SK-N-SH treated with all-trans-retinoic acid at 6 μM for 48 hours (cell line): ENCODE measurements at regions not wholly inside any gene's neighbourhood (a gene's known extent, or its start where the extent isn't known, plus 50 kb on each side); places are given as distances from the start of the nearest gene placed in this dataset.
"Not testable (repeated sequence)": the region's sequence is repeated elsewhere in the genome, so short reads cannot be mapped to it uniquely, and the experiment has no call there.

ENCODE experiments used
- BACH2 ChIP-seq: fragments of 250-450 bp; sonication (Bioruptor Pico); IDR thresholded peaks from 2 replicates; pipeline ENCODE4 v1.9.0; 2021; ENCODE audit warnings: mild to moderate bottlenecking, borderline replicate concordance
- CSDC2 ChIP-seq: fragments of 250-450 bp; sonication (Bioruptor Pico); IDR thresholded peaks from 2 replicates; pipeline ENCODE4 v1.5.0; 2020; ENCODE audit warnings: mild to moderate bottlenecking, moderate library complexity
- ESRRG ChIP-seq: fragments of 250-450 bp; sonication (Bioruptor Pico); IDR thresholded peaks from 2 replicates; pipeline ENCODE4 v1.6.1; 2021; ENCODE audit warnings: mild to moderate bottlenecking
- GLIS3 ChIP-seq: fragments of 250-450 bp; sonication (Bioruptor Pico); IDR thresholded peaks from 2 replicates; pipeline ENCODE4 v1.5.0; 2020; ENCODE audit warnings: mild to moderate bottlenecking, moderate library complexity
- ISL1 ChIP-seq: fragments of 250-450 bp; sonication (Bioruptor Pico); IDR thresholded peaks from 2 replicates; pipeline ENCODE4 v2.1.2; 2022; ENCODE audit warnings: mild to moderate bottlenecking, moderate library complexity
- PPARA ChIP-seq: fragments of 250-450 bp; sonication (Bioruptor Pico); IDR thresholded peaks from 2 replicates; pipeline ENCODE4 v1.5.0; 2020; ENCODE audit warnings: mild to moderate bottlenecking, borderline replicate concordance
- RARB ChIP-seq: fragments of 250-450 bp; sonication (Bioruptor Pico); IDR thresholded peaks from 2 replicates; pipeline ENCODE4 v1.8.0; 2021; ENCODE audit warnings: mild to moderate bottlenecking, moderate library complexity
- TCF4 ChIP-seq: fragments of 250-450 bp; sonication (Bioruptor Pico); IDR thresholded peaks from 2 replicates; pipeline ENCODE4 v1.8.0; 2021; ENCODE audit warnings: mild to moderate bottlenecking, moderate library complexity, borderline replicate concordance
- TOX ChIP-seq: fragments of 250-450 bp; sonication (Bioruptor Pico); IDR thresholded peaks from 2 replicates; pipeline ENCODE4 v1.8.0; 2021; ENCODE audit warnings: mild to moderate bottlenecking, moderate library complexity, borderline replicate concordance
- ZC3H10 ChIP-seq: fragments of 250-450 bp; sonication (Bioruptor Pico); IDR thresholded peaks from 2 replicates; pipeline ENCODE4 v1.5.1; 2021; ENCODE audit warnings: mild to moderate bottlenecking, moderate library complexity
- ZFP3 ChIP-seq: fragments of 250-450 bp; sonication (Bioruptor Pico); IDR thresholded peaks from 2 replicates; pipeline ENCODE4 v1.5.0; 2020; ENCODE audit warnings: mild to moderate bottlenecking, moderate library complexity
- ZFP30 ChIP-seq: fragments of 450-650 bp; formaldehyde crosslinking; IDR thresholded peaks from 2 replicates; pipeline ENCODE4 v1.5.0; 2022; ENCODE audit warnings: mild to moderate bottlenecking, moderate library complexity
- TF ChIP-seq, protein P1 (sequence below): fragments of 250-450 bp; sonication (Bioruptor Pico); IDR thresholded peaks from 2 replicates; pipeline ENCODE4 v1.8.0; 2020; ENCODE audit warnings: mild to moderate bottlenecking, moderate library complexity, borderline replicate concordance
- TF ChIP-seq, protein P2 (sequence below): fragments of 250-450 bp; sonication (Bioruptor Pico); IDR thresholded peaks from 2 replicates; pipeline ENCODE4 v1.5.1; 2020; ENCODE audit warnings: low read depth, mild to moderate bottlenecking, moderate library complexity

DNA sequence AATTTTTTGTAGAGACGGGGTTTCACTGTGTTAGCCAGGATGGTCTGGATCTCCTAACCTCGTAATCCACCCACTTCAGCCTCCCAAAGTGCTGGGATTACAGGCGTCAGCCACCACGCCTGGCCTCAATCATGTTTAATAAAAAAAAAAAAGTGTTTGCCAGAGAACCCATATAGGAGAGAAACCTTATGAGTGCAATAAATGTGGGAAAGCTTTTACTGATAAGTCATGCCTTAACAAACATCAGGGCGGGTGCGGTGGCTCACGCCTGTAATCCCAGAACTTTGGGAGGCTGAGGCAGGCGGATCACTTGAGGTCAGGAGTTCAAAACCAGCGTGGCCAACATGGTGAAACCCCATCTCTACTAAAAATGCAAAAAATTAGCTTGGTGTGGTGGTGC is 110.9 kb upstream of the PPP2R5A start:
- TF ChIP-seq, protein P1, sequence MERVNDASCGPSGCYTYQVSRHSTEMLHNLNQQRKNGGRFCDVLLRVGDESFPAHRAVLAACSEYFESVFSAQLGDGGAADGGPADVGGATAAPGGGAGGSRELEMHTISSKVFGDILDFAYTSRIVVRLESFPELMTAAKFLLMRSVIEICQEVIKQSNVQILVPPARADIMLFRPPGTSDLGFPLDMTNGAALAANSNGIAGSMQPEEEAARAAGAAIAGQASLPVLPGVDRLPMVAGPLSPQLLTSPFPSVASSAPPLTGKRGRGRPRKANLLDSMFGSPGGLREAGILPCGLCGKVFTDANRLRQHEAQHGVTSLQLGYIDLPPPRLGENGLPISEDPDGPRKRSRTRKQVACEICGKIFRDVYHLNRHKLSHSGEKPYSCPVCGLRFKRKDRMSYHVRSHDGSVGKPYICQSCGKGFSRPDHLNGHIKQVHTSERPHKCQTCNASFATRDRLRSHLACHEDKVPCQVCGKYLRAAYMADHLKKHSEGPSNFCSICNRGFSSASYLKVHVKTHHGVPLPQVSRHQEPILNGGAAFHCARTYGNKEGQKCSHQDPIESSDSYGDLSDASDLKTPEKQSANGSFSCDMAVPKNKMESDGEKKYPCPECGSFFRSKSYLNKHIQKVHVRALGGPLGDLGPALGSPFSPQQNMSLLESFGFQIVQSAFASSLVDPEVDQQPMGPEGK = not testable (repeated sequence)
- TF ChIP-seq RARB; ZFP30 (CRISPR knock-in tag); GLIS3 (CRISPR knock-in tag); TCF4; CSDC2 (CRISPR knock-in tag); PPARA; TOX (CRISPR knock-in tag); ISL1 (CRISPR knock-in tag); ZC3H10 (CRISPR knock-in tag); ZFP3 (CRISPR knock-in tag); ESRRG (CRISPR knock-in tag); BACH2 (CRISPR knock-in tag): not testable (repeated sequence)
- TF ChIP-seq, protein P2, sequence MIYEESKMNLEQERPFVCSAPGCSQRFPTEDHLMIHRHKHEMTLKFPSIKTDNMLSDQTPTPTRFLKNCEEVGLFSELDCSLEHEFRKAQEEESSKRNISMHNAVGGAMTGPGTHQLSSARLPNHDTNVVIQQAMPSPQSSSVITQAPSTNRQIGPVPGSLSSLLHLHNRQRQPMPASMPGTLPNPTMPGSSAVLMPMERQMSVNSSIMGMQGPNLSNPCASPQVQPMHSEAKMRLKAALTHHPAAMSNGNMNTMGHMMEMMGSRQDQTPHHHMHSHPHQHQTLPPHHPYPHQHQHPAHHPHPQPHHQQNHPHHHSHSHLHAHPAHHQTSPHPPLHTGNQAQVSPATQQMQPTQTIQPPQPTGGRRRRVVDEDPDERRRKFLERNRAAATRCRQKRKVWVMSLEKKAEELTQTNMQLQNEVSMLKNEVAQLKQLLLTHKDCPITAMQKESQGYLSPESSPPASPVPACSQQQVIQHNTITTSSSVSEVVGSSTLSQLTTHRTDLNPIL (CRISPR knock-in tag) = not testable (repeated sequence)
